ENCODE measurements at regions not wholly inside any gene's neighbourhood (a gene's known extent, or its start where the extent isn't known, plus 50 kb on each side); places are given as distances from the start of the nearest gene placed in this dataset.

DNA sequence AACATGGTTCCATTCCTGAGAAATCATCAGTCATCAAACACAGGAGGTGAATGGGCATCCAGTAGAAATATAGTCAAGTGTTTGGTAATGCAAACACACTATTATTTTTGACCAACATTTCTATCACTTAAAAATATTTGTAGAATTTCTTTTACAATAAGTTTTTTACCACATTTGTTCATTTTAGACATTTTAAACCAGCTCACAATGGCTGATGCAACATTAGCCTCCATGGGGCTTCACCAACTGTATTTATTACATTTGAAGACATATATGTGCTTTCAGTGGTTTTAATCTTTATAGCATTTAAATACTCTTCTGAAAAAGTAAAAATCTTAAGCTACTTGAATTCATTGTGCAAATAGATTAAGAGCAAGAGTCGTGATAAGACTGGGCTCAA is 1201.4 kb upstream of the TMEM132C start:
- TF ChIP-seq, protein P1, sequence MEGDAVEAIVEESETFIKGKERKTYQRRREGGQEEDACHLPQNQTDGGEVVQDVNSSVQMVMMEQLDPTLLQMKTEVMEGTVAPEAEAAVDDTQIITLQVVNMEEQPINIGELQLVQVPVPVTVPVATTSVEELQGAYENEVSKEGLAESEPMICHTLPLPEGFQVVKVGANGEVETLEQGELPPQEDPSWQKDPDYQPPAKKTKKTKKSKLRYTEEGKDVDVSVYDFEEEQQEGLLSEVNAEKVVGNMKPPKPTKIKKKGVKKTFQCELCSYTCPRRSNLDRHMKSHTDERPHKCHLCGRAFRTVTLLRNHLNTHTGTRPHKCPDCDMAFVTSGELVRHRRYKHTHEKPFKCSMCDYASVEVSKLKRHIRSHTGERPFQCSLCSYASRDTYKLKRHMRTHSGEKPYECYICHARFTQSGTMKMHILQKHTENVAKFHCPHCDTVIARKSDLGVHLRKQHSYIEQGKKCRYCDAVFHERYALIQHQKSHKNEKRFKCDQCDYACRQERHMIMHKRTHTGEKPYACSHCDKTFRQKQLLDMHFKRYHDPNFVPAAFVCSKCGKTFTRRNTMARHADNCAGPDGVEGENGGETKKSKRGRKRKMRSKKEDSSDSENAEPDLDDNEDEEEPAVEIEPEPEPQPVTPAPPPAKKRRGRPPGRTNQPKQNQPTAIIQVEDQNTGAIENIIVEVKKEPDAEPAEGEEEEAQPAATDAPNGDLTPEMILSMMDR (IDR thresholded peaks at IDR 0.05; ENCODE audit: insufficient read depth, missing control alignments) = no peak
- FAIRE-seq (no peak), DNase-seq (ENCODE audit: insufficient read length, low spot score) (no peak)

GRCh38 chr12:127070515-127071157 is 1196.3 kb upstream of the TMEM132C start:
- no peak for DNase-seq (ENCODE audit: insufficient read length, low spot score)
- FAIRE-seq = no peak
- TF ChIP-seq, protein P1 (IDR thresholded peaks at IDR 0.05; ENCODE audit: insufficient read depth, missing control alignments) = no peak

- DNase-seq (ENCODE audit: insufficient read length, low spot score) (no peak), FAIRE-seq (no peak)
- TF ChIP-seq, protein P1 (IDR thresholded peaks at IDR 0.05; ENCODE audit: insufficient read depth, missing control alignments) = no peak
Measured at GRCh38 chr12:127074161-127074560, 1192.8 kb upstream of the TMEM132C start.

- TF ChIP-seq, protein P1 (IDR thresholded peaks at IDR 0.05; ENCODE audit: insufficient read depth, missing control alignments) = no peak
- FAIRE-seq (no peak), DNase-seq (ENCODE audit: insufficient read length, low spot score) (no peak)
Measured at GRCh38 chr12:127075981-127076380, 1191.0 kb upstream of the TMEM132C start.

GRCh38 chr12:127077262-127078045 is 1189.5 kb upstream of the TMEM132C start:
- TF ChIP-seq, protein P1 (IDR thresholded peaks at IDR 0.05; ENCODE audit: insufficient read depth, missing control alignments) = no peak
- DNase-seq (ENCODE audit: insufficient read length, low spot score) (no peak), FAIRE-seq (no peak)

DNA sequence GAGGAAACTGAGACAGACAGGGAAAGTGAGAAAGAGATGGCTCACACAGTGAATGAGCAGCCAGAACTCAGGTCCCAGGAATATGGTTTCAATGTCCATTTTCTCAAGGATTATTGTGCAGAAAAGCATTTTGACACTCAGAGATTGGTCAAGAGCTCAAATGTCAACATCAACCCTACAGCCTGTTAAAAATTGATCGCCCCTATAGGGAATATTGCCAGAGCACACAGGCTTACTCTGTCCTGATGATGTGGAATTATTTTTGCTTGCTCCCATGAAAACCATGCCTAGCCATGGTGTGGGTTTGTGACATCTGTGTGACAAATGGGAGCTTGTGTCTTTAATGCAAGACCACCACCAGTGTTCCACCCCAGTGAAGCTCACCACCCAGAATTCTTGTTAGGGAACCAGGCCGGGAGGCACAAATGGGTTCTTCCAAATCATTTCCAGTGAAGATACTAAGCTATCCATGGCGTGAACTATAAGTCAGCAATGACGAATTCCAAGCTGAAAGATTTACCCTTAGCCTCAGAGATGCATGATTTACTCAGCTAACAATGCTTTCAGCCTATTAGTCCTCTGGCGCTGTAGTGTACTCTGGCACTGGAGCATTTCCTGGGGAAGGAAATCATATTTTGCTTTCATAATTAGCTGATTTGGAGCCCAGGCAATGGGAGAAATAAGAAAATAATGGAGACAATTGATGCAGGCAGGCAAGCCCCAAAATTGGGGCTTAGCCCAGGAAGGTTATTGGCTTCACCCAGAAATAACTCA is 1188.2 kb upstream of the TMEM132C start:
- TF ChIP-seq, protein P1 (IDR thresholded peaks at IDR 0.05; ENCODE audit: insufficient read depth, missing control alignments) = no peak
- DNase-seq (ENCODE audit: insufficient read length, low spot score) (no peak), FAIRE-seq (no peak)
